PFSK-1 (cell line): ENCODE measurements at regions not wholly inside any gene's neighbourhood (a gene's known extent, or its start where the extent isn't known, plus 50 kb on each side); places are given as distances from the start of the nearest gene placed in this dataset.

Experiments
- FOXP2 ChIP-seq: optimal IDR thresholded peaks from 2 replicates; pipeline ENCODE3; 2011; ENCODE audit warnings: borderline replicate concordance, control low read depth, inconsistent platforms; ENCODE audit not compliant: insufficient read depth; ENCODE audit errors: extremely low read length, extremely low read depth
- POLR2AphosphoS5 ChIP-seq: IDR thresholded peaks from 2 replicates; pipeline ENCODE4 v1.6.1; 2012; ENCODE audit warnings: low read depth, mild to moderate bottlenecking, control low read depth, low read length, moderate library complexity
- SIN3A ChIP-seq: IDR thresholded peaks from 2 replicates; pipeline ENCODE4 v1.6.1; 2012; ENCODE audit warnings: mild to moderate bottlenecking, low read length, moderate library complexity, borderline replicate concordance; ENCODE audit not compliant: insufficient read depth
- TAF1 ChIP-seq: IDR thresholded peaks from 2 replicates; pipeline ENCODE4 v1.6.1; 2012; ENCODE audit warnings: low read length, control low read depth, borderline replicate concordance; ENCODE audit not compliant: insufficient read depth
- TF ChIP-seq, protein P1 (sequence below), 2 experiments: IDR thresholded peaks; 2 replicates each; pipeline versions ENCODE4 v1.6.1 to v1.8.0; 2011 to 2012; ENCODE audit warnings: low read depth in 2 of 2, low read length in 2 of 2, control low read depth in 1 of 2, inconsistent platforms in 1 of 2, mild to moderate bottlenecking in 1 of 2, moderate library complexity in 1 of 2; ENCODE audit not compliant: insufficient read depth in 1 of 2

- TF ChIP-seq, protein P1, sequence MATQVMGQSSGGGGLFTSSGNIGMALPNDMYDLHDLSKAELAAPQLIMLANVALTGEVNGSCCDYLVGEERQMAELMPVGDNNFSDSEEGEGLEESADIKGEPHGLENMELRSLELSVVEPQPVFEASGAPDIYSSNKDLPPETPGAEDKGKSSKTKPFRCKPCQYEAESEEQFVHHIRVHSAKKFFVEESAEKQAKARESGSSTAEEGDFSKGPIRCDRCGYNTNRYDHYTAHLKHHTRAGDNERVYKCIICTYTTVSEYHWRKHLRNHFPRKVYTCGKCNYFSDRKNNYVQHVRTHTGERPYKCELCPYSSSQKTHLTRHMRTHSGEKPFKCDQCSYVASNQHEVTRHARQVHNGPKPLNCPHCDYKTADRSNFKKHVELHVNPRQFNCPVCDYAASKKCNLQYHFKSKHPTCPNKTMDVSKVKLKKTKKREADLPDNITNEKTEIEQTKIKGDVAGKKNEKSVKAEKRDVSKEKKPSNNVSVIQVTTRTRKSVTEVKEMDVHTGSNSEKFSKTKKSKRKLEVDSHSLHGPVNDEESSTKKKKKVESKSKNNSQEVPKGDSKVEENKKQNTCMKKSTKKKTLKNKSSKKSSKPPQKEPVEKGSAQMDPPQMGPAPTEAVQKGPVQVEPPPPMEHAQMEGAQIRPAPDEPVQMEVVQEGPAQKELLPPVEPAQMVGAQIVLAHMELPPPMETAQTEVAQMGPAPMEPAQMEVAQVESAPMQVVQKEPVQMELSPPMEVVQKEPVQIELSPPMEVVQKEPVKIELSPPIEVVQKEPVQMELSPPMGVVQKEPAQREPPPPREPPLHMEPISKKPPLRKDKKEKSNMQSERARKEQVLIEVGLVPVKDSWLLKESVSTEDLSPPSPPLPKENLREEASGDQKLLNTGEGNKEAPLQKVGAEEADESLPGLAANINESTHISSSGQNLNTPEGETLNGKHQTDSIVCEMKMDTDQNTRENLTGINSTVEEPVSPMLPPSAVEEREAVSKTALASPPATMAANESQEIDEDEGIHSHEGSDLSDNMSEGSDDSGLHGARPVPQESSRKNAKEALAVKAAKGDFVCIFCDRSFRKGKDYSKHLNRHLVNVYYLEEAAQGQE (IDR thresholded peaks at IDR 0.05; ENCODE audit: insufficient read depth in 1 of 2, low read depth in 2 of 2, low read length in 2 of 2) = no peak
- TF ChIP-seq SIN3A = no peak
Observed at GRCh38 chr13:47349211-47349610, 452.4 kb upstream of the HTR2A start.

DNA sequence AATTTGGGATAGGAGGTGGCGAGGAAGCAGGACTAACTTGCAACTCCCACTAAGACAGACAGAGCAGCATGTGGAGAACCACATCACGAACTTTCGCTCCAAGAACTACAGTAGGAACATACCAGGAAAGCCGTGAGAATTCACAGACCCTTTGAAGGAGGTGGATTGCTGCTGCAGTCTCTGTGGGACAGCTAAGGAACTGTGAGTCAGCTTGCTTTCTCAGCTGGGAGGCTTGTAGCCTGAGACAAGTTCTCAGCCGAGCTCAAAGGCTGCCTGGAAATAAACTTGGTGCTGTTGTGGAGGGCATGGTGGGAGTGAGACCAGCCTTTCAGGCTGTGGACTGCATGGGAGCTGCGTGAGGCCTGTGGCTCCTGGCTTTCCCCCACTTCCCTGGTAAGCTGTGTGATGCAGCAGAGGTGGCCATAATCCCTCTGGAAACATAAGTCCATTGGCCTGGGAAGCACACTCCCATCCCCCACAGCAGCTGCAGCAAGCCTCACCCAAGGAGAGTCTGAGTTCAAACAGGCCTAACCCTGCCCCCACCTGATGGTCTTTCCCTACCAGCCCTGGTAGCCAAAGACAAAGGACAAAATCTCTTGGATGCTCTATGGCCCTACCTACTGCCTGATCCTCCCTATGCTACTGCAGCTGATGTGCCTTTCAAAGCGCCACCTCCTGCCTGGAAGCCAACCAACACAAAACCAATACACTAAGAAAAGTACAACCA is 441.1 kb upstream of the HTR2A start:
- TF ChIP-seq POLR2AphosphoS5 = no peak
- no peak for TF ChIP-seq SIN3A
- no peak for TF ChIP-seq TAF1
- no peak for TF ChIP-seq FOXP2
- TF ChIP-seq, protein P1 (IDR thresholded peaks at IDR 0.05; ENCODE audit: insufficient read depth in 1 of 2, low read depth in 2 of 2, low read length in 2 of 2) = no peak

DNA sequence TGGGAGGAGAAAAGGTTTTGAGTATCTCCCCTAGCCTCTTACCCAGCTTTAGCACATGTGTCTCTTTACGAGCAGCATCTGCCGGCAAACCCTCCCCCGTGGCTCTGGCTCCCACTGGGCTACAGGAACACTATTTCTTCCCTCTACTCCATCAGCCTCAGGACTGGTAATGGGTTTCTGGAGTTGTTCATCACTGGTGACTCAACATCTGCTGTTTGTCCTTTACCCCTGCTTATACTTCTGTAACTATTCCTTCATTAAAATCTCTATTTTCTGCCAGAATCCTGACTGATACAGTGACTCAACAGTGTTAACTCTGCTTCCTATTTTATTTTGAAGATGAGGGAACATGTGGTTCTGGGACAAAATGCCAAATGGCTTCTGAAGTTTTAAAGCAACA is 437.3 kb upstream of the HTR2A start:
- TF ChIP-seq POLR2AphosphoS5 = no peak
- no peak for TF ChIP-seq FOXP2
- TF ChIP-seq, protein P1 (IDR thresholded peaks at IDR 0.05; ENCODE audit: insufficient read depth in 1 of 2, low read depth in 2 of 2, low read length in 2 of 2) = no peak
- TF ChIP-seq SIN3A = no peak

DNA sequence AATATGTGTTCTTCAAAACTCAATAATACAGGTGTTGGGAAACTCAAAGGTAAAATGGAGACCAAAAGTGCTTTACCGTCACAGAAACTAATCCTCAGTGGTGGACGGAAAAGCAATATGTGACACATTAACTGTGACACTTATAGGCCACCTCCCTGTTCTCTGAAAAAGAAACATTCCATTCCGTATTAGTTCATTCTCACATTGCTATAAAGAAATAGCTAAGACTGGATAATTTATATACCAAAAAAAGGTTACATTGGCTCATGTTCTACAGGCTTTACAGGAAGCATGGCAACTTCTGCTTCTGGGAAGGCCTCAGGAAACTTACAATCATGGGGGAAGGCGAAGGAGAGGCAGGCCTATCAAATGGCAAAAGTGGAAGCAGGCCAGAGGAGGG is 435.3 kb upstream of the HTR2A start:
- TF ChIP-seq, protein P1 (IDR thresholded peaks at IDR 0.05; ENCODE audit: insufficient read depth in 1 of 2, low read depth in 2 of 2, low read length in 2 of 2) = no peak
- TF ChIP-seq FOXP2 (no peak), SIN3A (no peak), TAF1 (no peak), POLR2AphosphoS5 (no peak)

DNA sequence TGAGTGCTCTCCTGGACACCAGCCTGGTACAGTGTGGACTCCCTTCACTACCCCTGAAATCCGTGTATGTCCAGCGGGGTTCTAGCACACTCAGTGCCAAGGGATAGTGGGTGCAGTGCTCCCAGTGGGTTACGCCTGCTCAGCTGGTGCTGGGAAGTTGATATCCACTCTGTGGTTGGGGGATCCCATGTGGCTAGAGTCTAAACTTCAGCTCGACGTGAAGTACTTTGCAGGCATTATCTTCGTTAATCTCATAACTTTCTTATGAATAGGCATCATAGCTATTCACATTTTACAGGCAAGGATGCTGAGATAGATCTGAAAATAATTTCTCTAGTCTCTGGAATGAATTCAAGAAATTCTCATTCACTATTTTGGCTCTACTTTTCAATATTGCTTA is 433.2 kb upstream of the HTR2A start:
- no peak for TF ChIP-seq FOXP2

- TF ChIP-seq, protein P1 (IDR thresholded peaks at IDR 0.05; ENCODE audit: insufficient read depth in 1 of 2, low read depth in 2 of 2, low read length in 2 of 2) = no peak
Observed at GRCh38 chr13:47327861-47328260, 431.0 kb upstream of the HTR2A start.
